Tongue (tissue), 1 donor: ENCODE measurements at regions not wholly inside any gene's neighbourhood (a gene's known extent, or its start where the extent isn't known, plus 50 kb on each side); places are given as distances from the start of the nearest gene placed in this dataset.
"Not testable (repeated sequence)": the region's sequence is repeated elsewhere in the genome, so short reads cannot be mapped to it uniquely, and the experiment has no call there.

Experiments
- DNase-seq: peaks from one replicate; pipeline ENCODE4 v3.0.0-alpha.2; 2015

- DNase-seq = no peak
Measured at GRCh38 chr2:66242099-66242789, 192.7 kb upstream of the MEIS1 start.

- DNase-seq = peak; percentile 58
Measured at GRCh38 chr2:66240286-66240685, 194.6 kb upstream of the MEIS1 start.

DNA sequence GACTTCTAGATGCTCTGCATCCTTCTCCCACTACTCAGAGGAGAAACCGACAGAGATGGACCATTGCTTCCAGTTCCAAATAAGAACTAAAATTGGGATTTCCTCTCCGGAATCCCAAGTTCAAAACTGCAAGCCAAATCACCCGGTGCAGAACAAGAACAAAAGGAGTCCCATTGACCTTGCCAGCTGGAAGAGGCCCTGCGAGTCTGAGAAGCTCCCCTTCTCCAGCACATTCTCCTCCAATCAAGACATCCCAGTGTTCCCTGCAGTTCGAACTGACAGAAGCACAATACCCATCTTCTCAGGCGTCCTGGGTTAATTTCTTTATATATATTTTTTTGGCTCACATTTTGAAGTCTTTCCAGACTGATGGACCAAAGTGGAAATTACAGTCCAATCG lies 195.3 kb upstream of the MEIS1 start:
- no peak for DNase-seq

- DNase-seq = peak; percentile 68
Measured at GRCh38 chr2:66237803-66238379, 197.0 kb upstream of the MEIS1 start.

DNA sequence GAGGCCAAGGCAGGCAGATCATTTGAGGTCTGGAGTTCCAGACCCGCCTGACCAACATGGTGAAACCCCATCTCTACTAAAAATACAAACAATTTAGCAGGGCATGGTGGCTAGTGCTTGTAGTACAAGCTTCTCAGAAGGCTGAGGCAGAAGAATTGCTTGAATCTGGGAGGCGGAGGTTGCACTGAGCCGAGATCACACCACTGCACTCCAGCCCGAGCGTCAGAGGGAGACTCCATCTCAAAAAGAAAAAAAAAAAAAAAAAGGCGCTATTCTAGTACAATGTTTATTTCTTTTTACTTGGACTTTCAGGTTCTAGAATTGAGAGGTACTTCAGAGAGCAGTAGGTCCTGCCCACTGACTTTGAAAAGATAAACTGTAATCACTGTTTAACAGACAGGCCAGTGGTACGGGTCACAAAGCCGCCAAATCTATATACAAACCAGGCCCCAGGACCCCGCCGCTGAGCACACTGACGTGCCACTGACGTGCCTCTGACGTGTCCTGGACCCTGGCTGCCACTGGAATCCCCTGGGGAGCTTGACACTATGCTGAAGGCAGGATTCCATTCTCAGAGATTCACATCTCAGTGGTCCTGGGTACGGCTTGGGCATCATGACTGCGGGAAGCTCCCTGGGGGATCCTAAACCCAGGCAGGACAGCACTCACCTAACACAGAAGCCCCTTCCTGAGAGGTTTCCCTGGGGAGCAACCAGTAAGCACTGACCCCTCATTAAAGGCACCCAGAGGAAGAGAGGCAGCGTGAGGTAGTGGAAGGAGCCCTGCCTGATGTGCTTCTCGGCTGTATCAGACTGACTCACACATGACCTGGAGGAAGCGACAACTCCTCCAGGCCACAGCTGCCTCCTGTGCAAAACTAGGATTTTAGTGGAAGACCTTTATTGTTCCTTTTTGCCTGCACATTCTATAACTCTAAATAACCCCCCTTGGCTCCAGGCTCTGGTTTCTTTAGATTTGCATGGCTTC lies 197.8 kb upstream of the MEIS1 start:
- DNase-seq = no peak

DNA sequence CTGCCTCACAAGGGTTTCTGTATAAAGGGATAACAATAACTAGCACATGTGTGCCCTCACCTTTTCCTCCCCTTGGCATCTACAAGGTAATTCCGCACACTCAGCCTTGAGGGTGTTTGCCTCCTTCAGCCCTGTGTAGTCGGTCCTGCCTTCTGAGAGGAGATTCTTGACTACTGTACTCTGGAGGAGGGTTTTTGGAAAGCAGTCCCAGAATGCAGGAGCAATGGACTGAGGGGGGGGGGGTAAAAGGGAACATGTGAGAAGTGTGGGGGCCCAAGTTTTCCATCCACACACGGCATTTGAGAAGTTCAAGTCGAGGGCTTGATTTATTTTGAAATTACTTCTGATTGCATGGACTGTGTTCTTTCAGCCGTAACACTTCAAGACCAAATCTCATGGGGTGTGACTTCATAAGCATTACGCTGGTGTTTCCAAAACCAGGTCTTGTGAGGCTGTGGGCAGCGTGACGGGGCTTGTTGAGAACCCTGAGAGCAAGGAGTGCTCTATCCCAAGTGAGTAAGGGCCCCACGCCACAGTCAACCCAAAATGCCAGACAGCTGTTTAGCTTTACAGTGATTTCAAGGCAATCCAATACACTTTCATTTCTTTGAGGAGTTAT lies 198.7 kb upstream of the MEIS1 start:
- DNase-seq = peak; percentile 57

GRCh38 chr2:66235428-66235827 lies 199.5 kb upstream of the MEIS1 start:
- peak; percentile 25 for DNase-seq

DNA sequence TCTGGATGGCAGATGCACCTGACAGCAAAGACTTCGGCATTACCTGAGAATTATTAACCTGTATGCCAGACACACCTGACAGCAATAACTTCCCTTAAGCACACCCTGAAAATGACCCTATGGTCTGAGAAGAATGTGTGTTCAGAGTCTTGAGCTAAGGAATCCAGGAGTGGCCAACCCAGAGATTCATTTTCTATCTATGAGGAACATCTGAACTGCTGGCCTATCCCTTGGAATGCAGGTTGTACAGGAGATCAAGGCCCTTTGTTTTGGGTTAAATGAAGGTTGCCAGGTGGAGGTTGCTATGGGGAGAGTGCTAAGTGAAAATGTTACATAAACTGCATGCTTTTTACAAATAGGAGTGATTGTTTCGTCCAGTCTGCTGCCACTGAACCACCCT lies 200.9 kb upstream of the MEIS1 start:
- DNase-seq = no peak

GRCh38 chr2:66228128-66228547 lies 206.8 kb upstream of the MEIS1 start:
- DNase-seq = peak; percentile 79

DNA sequence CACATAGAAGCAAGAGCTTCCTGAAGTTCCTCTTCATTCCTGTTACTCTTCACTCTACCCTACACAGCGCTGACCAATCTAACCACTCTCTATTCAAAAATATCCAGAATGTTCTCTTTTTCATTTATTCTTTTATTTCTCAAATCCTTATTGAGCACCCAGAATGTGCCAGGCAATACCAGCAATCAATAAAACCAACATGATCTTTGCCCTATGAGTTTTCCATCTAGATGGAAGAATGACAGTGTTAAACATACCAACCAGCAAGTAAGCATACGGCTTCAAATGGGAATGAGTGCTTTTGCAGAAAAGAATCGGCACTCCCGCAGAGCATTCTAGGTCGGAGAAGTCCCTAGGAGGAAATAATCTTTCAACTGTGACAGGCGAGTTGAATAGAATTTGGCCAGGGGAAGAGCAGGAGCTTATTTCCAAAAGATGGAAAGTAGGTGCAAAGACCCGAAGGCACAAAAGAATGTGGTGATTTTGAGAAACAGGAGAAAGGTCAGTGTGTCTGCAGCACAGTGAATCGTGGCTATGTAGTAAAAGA lies 217.8 kb upstream of the MEIS1 start:
- no peak for DNase-seq

DNA sequence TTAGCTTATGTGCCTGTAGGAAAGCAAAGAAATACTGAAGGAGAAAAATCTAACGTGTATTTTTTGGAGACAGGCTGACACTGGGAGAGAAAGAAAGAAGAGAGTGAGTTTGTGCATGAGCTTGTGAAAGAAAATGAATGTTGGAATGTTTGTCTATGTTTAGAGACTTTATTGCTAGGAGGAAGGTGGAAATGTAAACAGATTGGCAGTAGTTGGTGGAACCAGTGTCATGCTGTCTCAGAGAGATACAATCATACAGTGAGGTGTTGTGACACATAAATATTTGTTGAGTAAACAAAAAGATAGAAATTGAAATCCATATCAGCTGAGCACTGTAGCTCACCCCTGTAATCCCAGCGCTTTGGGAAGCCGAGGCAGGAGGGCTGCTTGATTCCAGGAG lies 222.2 kb upstream of the MEIS1 start:
- no peak for DNase-seq

DNA sequence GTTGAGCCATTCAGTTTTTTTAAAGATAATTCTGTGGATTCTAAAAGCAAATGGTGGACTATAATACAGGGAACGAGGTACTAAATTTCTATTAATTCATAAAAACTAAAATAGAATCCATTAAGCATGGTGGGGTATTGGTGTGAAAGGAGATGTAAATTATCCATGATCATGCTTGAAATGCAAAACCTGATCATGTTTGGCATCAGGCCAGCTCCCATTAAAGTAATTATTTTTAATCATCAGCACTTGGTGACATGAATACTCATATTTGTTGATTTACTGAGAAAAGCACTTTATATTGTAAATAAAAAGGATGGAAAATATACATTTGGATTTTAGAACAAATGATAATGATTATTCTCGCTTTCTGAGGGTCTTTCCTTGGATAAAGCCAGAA lies 232.3 kb upstream of the MEIS1 start:
- no peak for DNase-seq

DNA sequence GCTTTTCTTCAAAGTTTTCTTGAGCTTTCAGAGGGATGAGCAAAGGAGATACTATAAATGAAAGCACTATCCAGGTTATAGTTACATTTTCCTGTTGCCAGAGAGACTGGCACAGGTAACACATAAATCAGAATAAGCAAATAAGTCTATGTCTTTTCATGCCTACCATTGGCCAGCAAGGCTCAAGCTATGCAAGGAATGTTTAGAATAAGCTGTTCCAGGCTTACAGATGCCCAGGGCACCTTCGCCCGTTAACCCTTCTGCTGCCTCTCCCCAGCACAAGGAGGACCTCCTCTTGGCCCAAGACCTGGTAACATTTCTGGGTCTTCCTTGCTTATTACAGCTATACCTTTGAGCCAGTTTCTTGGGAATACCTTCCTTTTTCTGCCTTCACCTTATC lies 233.7 kb upstream of the MEIS1 start:
- DNase-seq = no peak

- DNase-seq = no peak
Measured at GRCh38 chr2:66198873-66199272, 236.1 kb upstream of the MEIS1 start.

- no peak for DNase-seq
Measured at GRCh38 chr2:66192888-66193287, 242.0 kb upstream of the MEIS1 start.

DNA sequence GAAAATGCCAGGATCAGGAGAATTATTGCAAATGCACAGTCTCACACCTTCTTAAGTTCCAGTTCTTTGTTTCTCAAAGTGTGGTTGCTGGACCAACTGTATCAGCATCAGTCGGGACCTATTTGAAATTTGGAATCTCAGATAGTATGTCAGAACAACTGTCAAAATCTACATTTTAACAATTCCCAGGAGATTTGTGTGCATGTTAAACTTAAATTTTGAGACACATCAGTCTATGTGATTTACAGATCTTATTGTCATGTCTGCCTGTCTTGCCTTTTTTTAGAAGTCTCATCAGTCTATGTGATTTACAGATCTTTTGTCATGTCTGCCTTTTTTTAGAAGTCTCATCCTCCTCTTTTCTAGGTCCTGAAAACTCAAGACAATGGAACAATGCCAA lies 243.6 kb upstream of the MEIS1 start:
- DNase-seq = no peak

- no peak for DNase-seq
Measured at GRCh38 chr2:66189553-66189952, 245.4 kb upstream of the MEIS1 start.

DNA sequence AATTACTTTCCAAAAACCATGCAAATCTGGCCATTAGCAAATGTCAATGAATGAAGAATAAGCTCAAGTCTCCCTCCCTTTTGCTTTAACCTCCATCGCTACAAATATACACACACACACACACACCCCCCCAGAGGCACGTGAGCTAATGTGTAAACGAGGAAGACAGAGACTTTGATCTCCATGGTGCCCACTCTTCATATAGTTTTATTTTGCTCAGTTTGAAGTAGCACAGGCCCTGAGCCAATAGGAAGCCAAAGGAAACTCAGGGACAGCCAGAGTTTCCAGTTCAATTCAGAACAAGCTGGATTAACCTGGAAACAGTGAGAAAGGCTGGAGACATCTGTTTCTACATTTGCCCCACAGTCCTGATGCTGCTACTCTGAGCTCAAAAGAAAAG lies 248.4 kb upstream of the MEIS1 start:
- no peak for DNase-seq

- DNase-seq = peak; percentile 32
Measured at GRCh38 chr2:66185497-66186054, 249.3 kb upstream of the MEIS1 start.

- DNase-seq = not testable (repeated sequence)
Measured at GRCh38 chr2:66177128-66177796, 257.7 kb upstream of the MEIS1 start.

DNA sequence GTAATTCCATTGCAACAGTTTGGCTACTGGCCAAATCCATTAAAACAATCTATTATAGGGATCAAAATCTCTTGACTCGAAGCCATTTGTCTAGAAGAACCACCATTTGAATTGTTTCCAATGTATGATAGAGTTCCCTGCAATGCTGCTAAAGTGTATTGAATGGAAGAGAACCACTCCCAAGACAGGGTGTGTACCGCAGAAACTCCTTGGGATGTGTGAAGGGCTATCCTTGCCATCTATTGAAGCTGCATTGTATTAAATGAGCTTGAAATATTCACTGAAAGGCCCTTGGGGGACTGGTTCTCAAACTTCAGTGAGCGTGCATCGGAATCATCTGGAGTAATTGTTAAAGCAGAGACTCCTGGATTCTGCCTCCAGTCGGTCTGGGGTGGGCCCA lies 260.4 kb upstream of the MEIS1 start:
- DNase-seq = no peak

DNA sequence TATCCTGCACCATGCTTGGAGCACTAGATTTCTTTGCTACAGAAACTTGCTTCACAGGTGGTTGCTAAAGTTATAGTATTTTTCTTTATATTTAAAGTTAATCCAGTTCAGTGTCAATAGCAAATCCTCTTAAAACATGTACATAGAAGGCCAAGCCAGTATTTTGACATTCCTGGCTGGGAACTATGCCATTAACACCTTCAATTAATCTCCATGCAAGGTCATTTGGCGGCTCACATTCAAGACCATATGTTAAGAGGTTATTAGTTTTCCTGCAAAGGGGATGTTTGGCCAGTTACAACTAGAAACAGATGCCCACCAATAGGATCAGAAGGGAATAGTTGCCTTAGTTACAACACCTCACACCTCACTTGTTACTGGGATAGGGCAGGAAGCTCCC lies 261.3 kb upstream of the MEIS1 start:
- no peak for DNase-seq
